GM12878 (cell line): ENCODE measurements at regions not wholly inside any gene's neighbourhood (a gene's known extent, or its start where the extent isn't known, plus 50 kb on each side); places are given as distances from the start of the nearest gene placed in this dataset.

Source experiments
- CTCF ChIP-seq, 3 experiments: IDR thresholded peaks in 2 of 3; conservative IDR thresholded peaks in 1 of 3; 2 replicates each; pipeline ENCODE4 v1.5.1; 2011; ENCODE audit warnings: low read depth in 3 of 3, low read length in 3 of 3, mild to moderate bottlenecking in 3 of 3, control low read depth in 2 of 3, moderate library complexity in 2 of 3, inconsistent platforms in 1 of 3, mixed read lengths in 1 of 3; ENCODE audit not compliant: control insufficient read depth in 2 of 3, insufficient read depth in 1 of 3; ENCODE audit errors: extremely low read depth in 1 of 3
- ELK1 ChIP-seq: IDR thresholded peaks from 2 replicates; pipeline ENCODE4 v1.6.1; 2012; ENCODE audit warnings: low read depth, low read length, improper control_type of control experiment
- EZH2 ChIP-seq: IDR thresholded peaks from 2 replicates; pipeline ENCODE4 v1.6.1; 2012; ENCODE audit warnings: low read depth, mild to moderate bottlenecking, control low read depth, inconsistent platforms, low read length, borderline replicate concordance; ENCODE audit not compliant: control insufficient read depth
- IKZF2 ChIP-seq, 2 experiments: fragments of 450-650 bp; IDR thresholded peaks; 2 replicates each; pipeline ENCODE4 v1.6.1; 2017; ENCODE audit warnings: mild to moderate bottlenecking in 2 of 2, moderate library complexity in 2 of 2

GRCh38 chr3:117287602-117288001 is 578.0 kb downstream of the TUSC7 start:
- no peak for TF ChIP-seq ELK1
- TF ChIP-seq CTCF (IDR thresholded peaks at IDR 0.05 in 2 of 3, conservative IDR thresholded peaks at IDR 0.05 in 1 of 3; ENCODE audit: control insufficient read depth in 2 of 3, extremely low read depth in 1 of 3, insufficient read depth in 1 of 3, low read depth in 3 of 3, low read length in 3 of 3) = no peak
- TF ChIP-seq IKZF2 (IDR thresholded peaks at IDR 0.05) = no peak
- no peak for TF ChIP-seq EZH2
